Suprapubic skin (tissue), 4 donors: ENCODE measurements at regions not wholly inside any gene's neighbourhood (a gene's known extent, or its start where the extent isn't known, plus 50 kb on each side); places are given as distances from the start of the nearest gene placed in this dataset.

ENCODE experiments used
- EP300 ChIP-seq: sonication (generic); formaldehyde crosslinking; IDR thresholded peaks from one replicate; pipeline ENCODE4 v1.6.1; 2017; ENCODE audit warnings: antibody characterized with exemption
- POLR2A ChIP-seq, 2 donors: fragments of 450-650 bp; IDR thresholded peaks; one replicate each; pipeline ENCODE4 v1.6.1; 2017; ENCODE audit warnings: antibody characterized with exemption in 2 of 2, mild to moderate bottlenecking in 2 of 2, moderate library complexity in 2 of 2
- POLR2AphosphoS5 ChIP-seq, 3 donors: sonication (generic); formaldehyde crosslinking; IDR thresholded peaks; one replicate each; pipeline ENCODE4 v1.6.1; 2017; ENCODE audit warnings: antibody characterized with exemption in 3 of 3
- TF ChIP-seq, protein P1 (sequence below), 2 donors: fragments of 200-600 bp in 1 of 2; fragments of 450-650 bp in 1 of 2; sonication (generic) in 1 of 2; IDR thresholded peaks; one replicate each; pipeline ENCODE4 v1.5.1; 2016 to 2019; ENCODE audit warnings: antibody characterized with exemption in 2 of 2, mild to moderate bottlenecking in 1 of 2, moderate library complexity in 1 of 2

DNA sequence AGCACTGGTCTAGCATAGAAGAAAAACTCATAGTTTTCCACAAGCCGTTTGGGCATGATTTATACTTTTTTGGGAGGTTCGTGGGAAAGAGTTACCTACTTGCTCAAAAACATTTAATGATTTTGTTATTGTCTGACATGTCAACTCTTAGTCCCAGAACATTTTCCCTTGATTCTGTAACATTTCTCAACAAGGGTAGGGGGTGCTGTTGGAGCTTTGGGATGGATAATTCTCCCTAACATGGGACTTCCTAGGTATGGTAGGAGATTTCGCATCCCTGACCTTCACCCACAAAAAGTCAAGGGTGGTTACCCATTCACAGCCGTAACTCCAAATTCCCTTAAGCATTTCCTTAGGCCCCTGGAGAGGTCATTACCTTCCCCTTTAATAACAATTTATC is 378.0 kb downstream of the YTHDC2 start:
- TF ChIP-seq, protein P1, sequence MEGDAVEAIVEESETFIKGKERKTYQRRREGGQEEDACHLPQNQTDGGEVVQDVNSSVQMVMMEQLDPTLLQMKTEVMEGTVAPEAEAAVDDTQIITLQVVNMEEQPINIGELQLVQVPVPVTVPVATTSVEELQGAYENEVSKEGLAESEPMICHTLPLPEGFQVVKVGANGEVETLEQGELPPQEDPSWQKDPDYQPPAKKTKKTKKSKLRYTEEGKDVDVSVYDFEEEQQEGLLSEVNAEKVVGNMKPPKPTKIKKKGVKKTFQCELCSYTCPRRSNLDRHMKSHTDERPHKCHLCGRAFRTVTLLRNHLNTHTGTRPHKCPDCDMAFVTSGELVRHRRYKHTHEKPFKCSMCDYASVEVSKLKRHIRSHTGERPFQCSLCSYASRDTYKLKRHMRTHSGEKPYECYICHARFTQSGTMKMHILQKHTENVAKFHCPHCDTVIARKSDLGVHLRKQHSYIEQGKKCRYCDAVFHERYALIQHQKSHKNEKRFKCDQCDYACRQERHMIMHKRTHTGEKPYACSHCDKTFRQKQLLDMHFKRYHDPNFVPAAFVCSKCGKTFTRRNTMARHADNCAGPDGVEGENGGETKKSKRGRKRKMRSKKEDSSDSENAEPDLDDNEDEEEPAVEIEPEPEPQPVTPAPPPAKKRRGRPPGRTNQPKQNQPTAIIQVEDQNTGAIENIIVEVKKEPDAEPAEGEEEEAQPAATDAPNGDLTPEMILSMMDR (IDR thresholded peaks at IDR 0.05): no peak
- TF ChIP-seq POLR2A (IDR thresholded peaks at IDR 0.05): no peak
- no peak for TF ChIP-seq POLR2AphosphoS5 (IDR thresholded peaks at IDR 0.05)
- no peak for TF ChIP-seq EP300
